ENCODE measurements at regions not wholly inside any gene's neighbourhood (a gene's known extent, or its start where the extent isn't known, plus 50 kb on each side); places are given as distances from the start of the nearest gene placed in this dataset.

- Histone ChIP-seq H3K27me3 (ENCODE audit: control insufficient read depth, insufficient read depth, low read length) (no peaks in the 10 kb centered on the region), H3K27ac (ENCODE audit: low read length) (no peak overlapping the region), H3K4me3 (ENCODE audit: low read depth in 2 of 2, low read length in 2 of 2) (no peak overlapping the region), H3K9me3 (ENCODE audit: control insufficient read depth, insufficient read depth, low read depth, low read length) (no peaks in the 10 kb centered on the region), H3K36me3 (ENCODE audit: control insufficient read depth, insufficient read depth, low read length) (no peaks in the 10 kb centered on the region), H3K4me1 (ENCODE audit: control insufficient read depth, insufficient read depth, low read length) (no peaks in the 10 kb centered on the region)
- DNase-seq (ENCODE audit: low read depth, low spot score) (no peak), ATAC-seq (no peak)
- TF ChIP-seq POLR2AphosphoS5 (IDR thresholded peaks at IDR 0.05; ENCODE audit: low read depth, low read length): no peak
- TF ChIP-seq, protein P1, sequence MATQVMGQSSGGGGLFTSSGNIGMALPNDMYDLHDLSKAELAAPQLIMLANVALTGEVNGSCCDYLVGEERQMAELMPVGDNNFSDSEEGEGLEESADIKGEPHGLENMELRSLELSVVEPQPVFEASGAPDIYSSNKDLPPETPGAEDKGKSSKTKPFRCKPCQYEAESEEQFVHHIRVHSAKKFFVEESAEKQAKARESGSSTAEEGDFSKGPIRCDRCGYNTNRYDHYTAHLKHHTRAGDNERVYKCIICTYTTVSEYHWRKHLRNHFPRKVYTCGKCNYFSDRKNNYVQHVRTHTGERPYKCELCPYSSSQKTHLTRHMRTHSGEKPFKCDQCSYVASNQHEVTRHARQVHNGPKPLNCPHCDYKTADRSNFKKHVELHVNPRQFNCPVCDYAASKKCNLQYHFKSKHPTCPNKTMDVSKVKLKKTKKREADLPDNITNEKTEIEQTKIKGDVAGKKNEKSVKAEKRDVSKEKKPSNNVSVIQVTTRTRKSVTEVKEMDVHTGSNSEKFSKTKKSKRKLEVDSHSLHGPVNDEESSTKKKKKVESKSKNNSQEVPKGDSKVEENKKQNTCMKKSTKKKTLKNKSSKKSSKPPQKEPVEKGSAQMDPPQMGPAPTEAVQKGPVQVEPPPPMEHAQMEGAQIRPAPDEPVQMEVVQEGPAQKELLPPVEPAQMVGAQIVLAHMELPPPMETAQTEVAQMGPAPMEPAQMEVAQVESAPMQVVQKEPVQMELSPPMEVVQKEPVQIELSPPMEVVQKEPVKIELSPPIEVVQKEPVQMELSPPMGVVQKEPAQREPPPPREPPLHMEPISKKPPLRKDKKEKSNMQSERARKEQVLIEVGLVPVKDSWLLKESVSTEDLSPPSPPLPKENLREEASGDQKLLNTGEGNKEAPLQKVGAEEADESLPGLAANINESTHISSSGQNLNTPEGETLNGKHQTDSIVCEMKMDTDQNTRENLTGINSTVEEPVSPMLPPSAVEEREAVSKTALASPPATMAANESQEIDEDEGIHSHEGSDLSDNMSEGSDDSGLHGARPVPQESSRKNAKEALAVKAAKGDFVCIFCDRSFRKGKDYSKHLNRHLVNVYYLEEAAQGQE (IDR thresholded peaks at IDR 0.05; ENCODE audit: insufficient read depth in 1 of 2, low read depth in 2 of 2, low read length in 1 of 2): no peak
- TF ChIP-seq TCF7L2 (IDR thresholded peaks at IDR 0.05; ENCODE audit: low read depth, low read length): no peak
- TF ChIP-seq SIN3A (IDR thresholded peaks at IDR 0.05; ENCODE audit: borderline replicate concordance, insufficient read depth, low read depth, low read length): no peak
- TF ChIP-seq, protein P2, sequence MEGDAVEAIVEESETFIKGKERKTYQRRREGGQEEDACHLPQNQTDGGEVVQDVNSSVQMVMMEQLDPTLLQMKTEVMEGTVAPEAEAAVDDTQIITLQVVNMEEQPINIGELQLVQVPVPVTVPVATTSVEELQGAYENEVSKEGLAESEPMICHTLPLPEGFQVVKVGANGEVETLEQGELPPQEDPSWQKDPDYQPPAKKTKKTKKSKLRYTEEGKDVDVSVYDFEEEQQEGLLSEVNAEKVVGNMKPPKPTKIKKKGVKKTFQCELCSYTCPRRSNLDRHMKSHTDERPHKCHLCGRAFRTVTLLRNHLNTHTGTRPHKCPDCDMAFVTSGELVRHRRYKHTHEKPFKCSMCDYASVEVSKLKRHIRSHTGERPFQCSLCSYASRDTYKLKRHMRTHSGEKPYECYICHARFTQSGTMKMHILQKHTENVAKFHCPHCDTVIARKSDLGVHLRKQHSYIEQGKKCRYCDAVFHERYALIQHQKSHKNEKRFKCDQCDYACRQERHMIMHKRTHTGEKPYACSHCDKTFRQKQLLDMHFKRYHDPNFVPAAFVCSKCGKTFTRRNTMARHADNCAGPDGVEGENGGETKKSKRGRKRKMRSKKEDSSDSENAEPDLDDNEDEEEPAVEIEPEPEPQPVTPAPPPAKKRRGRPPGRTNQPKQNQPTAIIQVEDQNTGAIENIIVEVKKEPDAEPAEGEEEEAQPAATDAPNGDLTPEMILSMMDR (IDR thresholded peaks at IDR 0.05): no peak
- in situ Hi-C loops (cut with HindIII; ENCODE audit: low pct_unique_long_range_greater_than_20kb, low sequenced_read_pairs): no loop called here
- BruUV-seq (replicated peaks): no TSS peak
- ChIA-PET POLR2A (no interaction called here), CTCF (no interaction called here)
- intact Hi-C loops (cut with micrococcal nuclease; ENCODE audit: unreplicated experiment): no loop called here
These were observed 666.2 kb upstream of the CAMK1G start for GRCh38 chr1:208917281-208917680.

DNA sequence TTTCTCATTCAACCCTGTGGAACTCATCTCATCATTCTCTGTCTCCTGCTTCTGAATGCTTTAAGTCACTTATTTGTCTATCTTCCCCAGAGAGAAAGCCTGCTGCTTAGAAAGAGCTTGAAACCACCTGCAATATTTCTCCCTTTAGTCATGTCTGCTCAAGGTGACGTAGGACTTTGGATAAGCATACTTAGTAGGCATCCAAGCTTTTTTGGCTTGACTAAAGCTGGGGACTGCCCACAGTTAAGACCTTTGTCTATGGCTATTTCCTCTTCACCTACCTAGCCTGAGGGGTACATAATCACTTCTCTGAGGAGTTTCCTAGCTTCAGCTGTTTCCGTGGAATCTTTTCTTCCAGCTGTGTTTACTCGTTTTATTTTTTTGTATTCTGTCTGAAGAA, 665.8 kb upstream of the CAMK1G start:
- CTCF ChIA-PET: no interaction called here
- ATAC-seq: no peak
- H3K36me3 ChIP-seq (ENCODE audit: control insufficient read depth, insufficient read depth, low read length): no peaks in the 10 kb centered on the region
- H3K27me3 ChIP-seq (ENCODE audit: control insufficient read depth, insufficient read depth, low read length): no peaks in the 10 kb centered on the region
- DNase-seq (ENCODE audit: low read depth, low spot score): no peak
- no peak for TF ChIP-seq SIN3A (IDR thresholded peaks at IDR 0.05; ENCODE audit: borderline replicate concordance, insufficient read depth, low read depth, low read length)
- TF ChIP-seq, protein P2 (IDR thresholded peaks at IDR 0.05): no peak
- no peak for TF ChIP-seq POLR2AphosphoS5 (IDR thresholded peaks at IDR 0.05; ENCODE audit: low read depth, low read length)
- TF ChIP-seq, protein P1 (IDR thresholded peaks at IDR 0.05; ENCODE audit: insufficient read depth in 1 of 2, low read depth in 2 of 2, low read length in 1 of 2): no peak
- TF ChIP-seq TCF7L2 (IDR thresholded peaks at IDR 0.05; ENCODE audit: low read depth, low read length): no peak
- H3K9me3 ChIP-seq (ENCODE audit: control insufficient read depth, insufficient read depth, low read depth, low read length): no peaks in the 10 kb centered on the region
- in situ Hi-C loops (cut with HindIII; ENCODE audit: low pct_unique_long_range_greater_than_20kb, low sequenced_read_pairs): no loop called here
- no TSS peak for BruUV-seq (replicated peaks)
- no peak overlapping the region for H3K27ac ChIP-seq (ENCODE audit: low read length)
- intact Hi-C loops (cut with micrococcal nuclease; ENCODE audit: unreplicated experiment): no loop called here
- POLR2A ChIA-PET: no interaction called here
- H3K4me3 ChIP-seq (ENCODE audit: low read depth in 2 of 2, low read length in 2 of 2): no peak overlapping the region
- H3K4me1 ChIP-seq (ENCODE audit: control insufficient read depth, insufficient read depth, low read length): no peaks in the 10 kb centered on the region
